H1 (cell line): ENCODE measurements at regions not wholly inside any gene's neighbourhood (a gene's known extent, or its start where the extent isn't known, plus 50 kb on each side); places are given as distances from the start of the nearest gene placed in this dataset.
A peak's percentile ranks its signal among the peaks of the same experiment; 100 is the strongest.

Experiments used
- CTCF ChIA-PET: fragments of 300-600 bp; sonication (Branson Sonifier 250); formaldehyde crosslinking; loops from one replicate; lab custom pipeline; 2021; ENCODE audit not compliant: partially characterized antibody; lab: Charles Lee
- POLR2A ChIA-PET: fragments of 300-600 bp; sonication (Branson Sonifier 250); formaldehyde crosslinking; loops from one replicate; lab custom pipeline; 2021; ENCODE audit warnings: inconsistent platforms; ENCODE audit not compliant: partially characterized antibody; lab: Charles Lee
- DNase-seq, 2 experiments: peaks; one replicate each; pipeline versions ENCODE4 v3.0.0 to v3.0.0-alpha.2; 2010 to 2022; ENCODE audit warnings: low spot score in 2 of 2, low read depth in 1 of 2, mixed read lengths in 1 of 2
- FAIRE-seq: peaks from 2 replicates; lab custom pipeline; 2011; peaks lifted over from hg19 to GRCh38; lab: Jason Lieb, UNC
- H2AFZ ChIP-seq: 2 replicates; pipeline ENCODE4 v1.8.1; 2012; ENCODE audit warnings: low read length, inconsistent platforms
- H2AK5ac ChIP-seq: 2 replicates; pipeline ENCODE4 v1.6.1; 2013; ENCODE audit warnings: low read depth, low read length
- H2BK120ac ChIP-seq: replicated peaks from 2 replicates; pipeline ENCODE3; 2013; ENCODE audit warnings: low read depth, low read length, inconsistent platforms
- H2BK12ac ChIP-seq: 2 replicates; pipeline ENCODE4 v1.6.1; 2013; ENCODE audit warnings: low read depth, low read length
- H2BK15ac ChIP-seq: 2 replicates; pipeline ENCODE4 v1.6.1; 2013; ENCODE audit warnings: low read length
- H2BK20ac ChIP-seq: 2 replicates; pipeline ENCODE4 v1.6.1; 2013; ENCODE audit warnings: low read length
- H2BK5ac ChIP-seq: 2 replicates; pipeline ENCODE4 v1.6.1; 2013; ENCODE audit warnings: low read depth, low read length
- H3K14ac ChIP-seq: 2 replicates; pipeline ENCODE4 v1.6.1; 2013; ENCODE audit warnings: inconsistent platforms; ENCODE audit not compliant: insufficient read length
- H3K18ac ChIP-seq: 2 replicates; pipeline ENCODE4 v1.6.1; 2013; ENCODE audit warnings: low read length; ENCODE audit errors: extremely low read depth
- H3K23ac ChIP-seq: 2 replicates; pipeline ENCODE4 v1.6.1; 2013; ENCODE audit warnings: inconsistent platforms; ENCODE audit not compliant: insufficient read length
- H3K23me2 ChIP-seq: 2 replicates; pipeline ENCODE4 v1.6.1; 2013; ENCODE audit warnings: low read depth, low read length
- H3K27ac ChIP-seq: 2 replicates; pipeline ENCODE4 v1.6.1; 2011; ENCODE audit warnings: low read depth, low read length, inconsistent platforms
- H3K27me3 ChIP-seq, 4 experiments: replicated peaks in 1 of 4; 1 replicate in 1 of 4; 2 replicates in 3 of 4; pipeline versions ENCODE4 v1.6.1 to v1.8.1; 2011 to 2013; ENCODE audit warnings: low read length in 3 of 4, mild to moderate bottlenecking in 3 of 4, inconsistent platforms in 2 of 4, mixed read lengths in 2 of 4, moderate library complexity in 1 of 4; ENCODE audit not compliant: control insufficient read depth in 3 of 4, insufficient read depth in 3 of 4; ENCODE audit errors: extremely low read depth in 1 of 4
- H3K36me3 ChIP-seq, 4 experiments: 2 replicates each; pipeline versions ENCODE4 v1.6.1 to v1.8.1; 2011 to 2013; ENCODE audit warnings: mild to moderate bottlenecking in 4 of 4, low read length in 3 of 4, moderate library complexity in 2 of 4, control low read depth in 1 of 4, inconsistent platforms in 1 of 4; ENCODE audit not compliant: insufficient read depth in 4 of 4, control insufficient read depth in 2 of 4
- H3K4ac ChIP-seq: replicated peaks from 2 replicates; pipeline ENCODE3; 2013; ENCODE audit warnings: low read length, low read depth, mixed read lengths, inconsistent platforms; ENCODE audit not compliant: insufficient read length
- H3K4me1 ChIP-seq, 4 experiments: replicated peaks in 1 of 4; 1 replicate in 1 of 4; 2 replicates in 3 of 4; pipeline versions ENCODE4 v1.6.1 to v1.8.1; 2011 to 2013; ENCODE audit warnings: low read length in 3 of 4, inconsistent platforms in 2 of 4, mixed read lengths in 1 of 4; ENCODE audit not compliant: insufficient read depth in 4 of 4, control insufficient read depth in 3 of 4
- H3K4me2 ChIP-seq, 2 experiments: 2 replicates each; pipeline versions ENCODE4 v1.6.1 to v1.8.1; 2011 to 2013; ENCODE audit warnings: low read depth in 2 of 2, low read length in 2 of 2, control low read depth in 1 of 2, inconsistent platforms in 1 of 2, mild to moderate bottlenecking in 1 of 2; ENCODE audit not compliant: insufficient read depth in 1 of 2
- H3K4me3 ChIP-seq, 4 experiments: fragments of 200-600, 300-600 bp in 1 of 4; sonication (generic), shearing (Covaris generic), sonication (Bioruptor Twin) in 1 of 4; 2 replicates each; pipeline versions ENCODE4 v1.5.1 to v1.8.1; 2011 to 2016; ENCODE audit warnings: low read length in 4 of 4, low read depth in 3 of 4, control low read depth in 2 of 4, inconsistent platforms in 2 of 4, mild to moderate bottlenecking in 2 of 4, mixed read lengths in 1 of 4, moderate library complexity in 1 of 4; ENCODE audit not compliant: insufficient read depth in 2 of 4; ENCODE audit errors: extremely low read depth in 1 of 4
- H3K56ac ChIP-seq: replicated peaks from 2 replicates; pipeline ENCODE3; 2013; ENCODE audit warnings: low read depth, mild to moderate bottlenecking, mixed read lengths, low read length, inconsistent platforms; ENCODE audit not compliant: insufficient read length
- H3K79me1 ChIP-seq: 2 replicates; pipeline ENCODE4 v1.6.1; 2013; ENCODE audit warnings: low read depth, low read length, control low read depth
- H3K79me2 ChIP-seq, 2 experiments: 2 replicates each; pipeline versions ENCODE4 v1.6.1 to v1.8.1; 2012 to 2013; ENCODE audit warnings: low read length in 2 of 2, mild to moderate bottlenecking in 2 of 2, inconsistent platforms in 1 of 2; ENCODE audit not compliant: insufficient read depth in 2 of 2, control insufficient read depth in 1 of 2
- H3K9ac ChIP-seq, 4 experiments: replicated peaks in 1 of 4; 1 replicate in 1 of 4; 2 replicates in 3 of 4; pipeline versions ENCODE4 v1.6.1 to v1.8.1; 2011 to 2013; ENCODE audit warnings: low read depth in 3 of 4, low read length in 3 of 4, control low read depth in 2 of 4, mild to moderate bottlenecking in 2 of 4, moderate library complexity in 2 of 4, inconsistent platforms in 1 of 4; ENCODE audit errors: extremely low read depth in 1 of 4
- H3K9me3 ChIP-seq, 2 experiments: 2 replicates each; pipeline versions ENCODE4 v1.6.1 to v1.8.1; 2012 to 2013; ENCODE audit warnings: mild to moderate bottlenecking in 2 of 2, moderate library complexity in 2 of 2, control low read depth in 1 of 2, inconsistent platforms in 1 of 2, low read depth in 1 of 2, low read length in 1 of 2, mixed read lengths in 1 of 2; ENCODE audit not compliant: insufficient read depth in 2 of 2
- H4K20me1 ChIP-seq, 2 experiments: replicated peaks in 1 of 2; 2 replicates each; pipeline versions ENCODE3 to v1.8.1; 2011 to 2013; ENCODE audit warnings: inconsistent platforms in 2 of 2, low read length in 2 of 2, mild to moderate bottlenecking in 1 of 2; ENCODE audit not compliant: insufficient read depth in 2 of 2, control insufficient read depth in 1 of 2
- H4K5ac ChIP-seq: 2 replicates; pipeline ENCODE4 v1.6.1; 2013; ENCODE audit warnings: low read length, low read depth, mixed read lengths, inconsistent platforms; ENCODE audit not compliant: insufficient read length
- H4K8ac ChIP-seq: 2 replicates; pipeline ENCODE4 v1.8.0; 2013; ENCODE audit warnings: mild to moderate bottlenecking, moderate library complexity, low read length, inconsistent platforms; ENCODE audit not compliant: insufficient read depth; ENCODE audit errors: extremely low read depth
- H4K91ac ChIP-seq: replicated peaks from 2 replicates; pipeline ENCODE3; 2013; ENCODE audit warnings: low read length, mixed read lengths, inconsistent platforms; ENCODE audit not compliant: insufficient read length
- CBX5 ChIP-seq: fragments of 300-800, 300-1000 bp; sonication (generic); IDR thresholded peaks from 2 replicates; pipeline ENCODE4 v1.7.1; 2016; ENCODE audit warnings: antibody characterized with exemption, low read length, low read depth
- CBX8 ChIP-seq: fragments of 300-800, 300-1000 bp; sonication (generic); IDR thresholded peaks from 2 replicates; pipeline ENCODE4 v1.7.1; 2016; ENCODE audit warnings: low read depth, low read length, borderline replicate concordance
- CREB1 ChIP-seq: IDR thresholded peaks from 2 replicates; pipeline ENCODE4 v1.6.1; 2012; ENCODE audit warnings: inconsistent platforms
- EP300 ChIP-seq, 2 experiments: IDR thresholded peaks; 1 replicate in 1 of 2; 2 replicates in 1 of 2; pipeline ENCODE4 v1.6.1; 2011 to 2012; ENCODE audit warnings: low read depth in 2 of 2, low read length in 2 of 2, mild to moderate bottlenecking in 2 of 2, borderline replicate concordance in 1 of 2, inconsistent platforms in 1 of 2, moderate library complexity in 1 of 2
- FOSL1 ChIP-seq: IDR thresholded peaks from 2 replicates; pipeline ENCODE4 v1.6.1; 2011; ENCODE audit warnings: mild to moderate bottlenecking, low read depth, low read length, moderate library complexity; ENCODE audit not compliant: insufficient read depth
- HDAC2 ChIP-seq, 2 experiments: fragments of 300-600 bp in 1 of 2; sonication (generic) in 1 of 2; IDR thresholded peaks; 2 replicates each; pipeline ENCODE4 v1.6.1; 2011 to 2012; ENCODE audit warnings: low read depth in 2 of 2, low read length in 2 of 2, mild to moderate bottlenecking in 2 of 2, moderate library complexity in 2 of 2, borderline replicate concordance in 1 of 2, inconsistent platforms in 1 of 2
- KDM5A ChIP-seq: fragments of 200-600 bp; IDR thresholded peaks from 2 replicates; pipeline ENCODE4 v1.7.1; 2012; ENCODE audit warnings: mild to moderate bottlenecking, low read length, inconsistent platforms, mixed read lengths
- NANOG ChIP-seq: IDR thresholded peaks from 2 replicates; pipeline ENCODE4 v1.6.1; 2011; ENCODE audit warnings: low read length, low read depth, mild to moderate bottlenecking, inconsistent platforms; ENCODE audit not compliant: insufficient read depth, poor library complexity, severe bottlenecking
- PHF8 ChIP-seq: fragments of 200-600 bp; sonication (generic); conservative IDR thresholded peaks from 2 replicates; pipeline ENCODE4 v1.7.1; 2012; ENCODE audit warnings: low read depth, mild to moderate bottlenecking, inconsistent platforms, low read length, moderate library complexity
- POLR2A ChIP-seq, 2 experiments: IDR thresholded peaks; 1 replicate in 1 of 2; 2 replicates in 1 of 2; pipeline ENCODE4 v1.6.1; 2011; ENCODE audit warnings: low read depth in 2 of 2, low read length in 2 of 2, mild to moderate bottlenecking in 2 of 2; ENCODE audit errors: control extremely low read depth in 1 of 2
- RNF2 ChIP-seq: fragments of 200-900, 300-1000 bp; sonication (generic); IDR thresholded peaks from 2 replicates; pipeline ENCODE4 v1.7.1; 2016; ENCODE audit warnings: borderline replicate concordance, low read depth, mild to moderate bottlenecking, antibody characterized with exemption, low read length; ENCODE audit not compliant: poor library complexity, severe bottlenecking; ENCODE audit errors: missing control alignments
- SRF ChIP-seq: IDR thresholded peaks from 2 replicates; pipeline ENCODE4 v1.6.1; 2011; ENCODE audit warnings: mild to moderate bottlenecking, low read depth, low read length, moderate library complexity
- WGBS, 2 experiments: shearing (Covaris generic) in 1 of 2; methylation state at CpG; one replicate each; pipeline versions ENCODE4 v1.1.6 to v1.1.7; 2013 to 2015; ENCODE audit warnings: low lambda C conversion rate in 2 of 2, mixed read lengths in 2 of 2, inconsistent platforms in 1 of 2, low coverage in 1 of 2, missing lambda C conversion rate in 1 of 2; ENCODE audit not compliant: insufficient replicate concordance in 2 of 2, insufficient coverage in 1 of 2, insufficient read length in 1 of 2; ENCODE audit errors: extremely low coverage in 1 of 2, missing lambda C conversion rate in 1 of 2; 5-methylcytosine and 5-hydroxymethylcytosine counted together

- Histone ChIP-seq H3K79me2 (no peaks in the 10 kb centered on the region), H4K8ac (no peak overlapping the region), H2BK20ac (no peak overlapping the region), H4K91ac (no peak overlapping the region), H3K27me3 (peaks cover 0 to 8% (median 4%) of the 10 kb centered on the region in 4 experiments; a peak in 4 of 7 replicates), H4K5ac (no peak overlapping the region), H2AFZ (no peak overlapping the region), H3K9ac (no peak overlapping the region), H3K79me1 (no peaks in the 10 kb centered on the region), H3K18ac (no peak overlapping the region), H2BK120ac (no peak overlapping the region), H2BK5ac (no peak overlapping the region), H3K9me3 (no peaks in the 10 kb centered on the region), H4K20me1 (peaks cover 0 to 2% of the 10 kb centered on the region in 2 experiments), H3K4me2 (peak overlapping the region in 1 of 2 experiments; percentile 89; a peak in 1 of 4 replicates), H2BK12ac (no peak overlapping the region), H2AK5ac (no peak overlapping the region), H3K23me2 (peaks cover 9% of the 10 kb centered on the region), H3K27ac (no peak overlapping the region), H3K4me1 (no peaks in the 10 kb centered on the region; a peak in 1 of 7 replicates), H3K4me3 (0 out of 8 replicates have a peak overlapping the region, but pooled peaks of 1 of the 4 experiments have one; percentile 80), H3K56ac (no peak overlapping the region), H2BK15ac (no peak overlapping the region)
- no peak for FAIRE-seq
- DNase-seq = no peak
- CTCF ChIA-PET = interaction anchor here (0.9 to 6.9 kb wide), 3 partner anchors 29 to 303 kb away, joined by 3 to 66 read pairs (median 4); no protein-coding TSS in a partner anchor
- no peak for TF ChIP-seq NANOG
- no peak for TF ChIP-seq CBX5
- TF ChIP-seq PHF8 = no peak
- no peak for TF ChIP-seq KDM5A
- no peak for TF ChIP-seq FOSL1
- TF ChIP-seq HDAC2 (IDR thresholded peaks at IDR 0.05; ENCODE audit: borderline replicate concordance in 1 of 2, low read depth in 2 of 2, low read length in 2 of 2) = no peak
- no peak for TF ChIP-seq CBX8
- TF ChIP-seq RNF2 = no peak
- TF ChIP-seq SRF = no peak
- TF ChIP-seq CREB1 = no peak
- TF ChIP-seq EP300 (IDR thresholded peaks at IDR 0.05; ENCODE audit: borderline replicate concordance in 1 of 2, low read depth in 2 of 2, low read length in 2 of 2) = no peak
- TF ChIP-seq POLR2A (IDR thresholded peaks at IDR 0.05; ENCODE audit: control extremely low read depth in 1 of 2, low read depth in 2 of 2, low read length in 2 of 2) = no peak
- TF ChIP-seq, all 59 proteins: peak for 0
- no peak overlapping the region for H3K23ac ChIP-seq
- POLR2A ChIA-PET = no interaction called here
- WGBS, 2 experiments = 74% methylated on average over 4 of the region's 4 CpGs; no CpG with 5 or more reads in 1 of the 2 experiments
- no peak overlapping the region for H3K4ac ChIP-seq
- no peaks in the 10 kb centered on the region for H3K36me3 ChIP-seq
- H3K14ac ChIP-seq = no peak overlapping the region
Observed at GRCh38 chr3:107239703-107240102, 137.5 kb upstream of the CCDC54 start.
